ENCODE measurements at regions not wholly inside any gene's neighbourhood (a gene's known extent, or its start where the extent isn't known, plus 50 kb on each side); places are given as distances from the start of the nearest gene placed in this dataset.

DNA sequence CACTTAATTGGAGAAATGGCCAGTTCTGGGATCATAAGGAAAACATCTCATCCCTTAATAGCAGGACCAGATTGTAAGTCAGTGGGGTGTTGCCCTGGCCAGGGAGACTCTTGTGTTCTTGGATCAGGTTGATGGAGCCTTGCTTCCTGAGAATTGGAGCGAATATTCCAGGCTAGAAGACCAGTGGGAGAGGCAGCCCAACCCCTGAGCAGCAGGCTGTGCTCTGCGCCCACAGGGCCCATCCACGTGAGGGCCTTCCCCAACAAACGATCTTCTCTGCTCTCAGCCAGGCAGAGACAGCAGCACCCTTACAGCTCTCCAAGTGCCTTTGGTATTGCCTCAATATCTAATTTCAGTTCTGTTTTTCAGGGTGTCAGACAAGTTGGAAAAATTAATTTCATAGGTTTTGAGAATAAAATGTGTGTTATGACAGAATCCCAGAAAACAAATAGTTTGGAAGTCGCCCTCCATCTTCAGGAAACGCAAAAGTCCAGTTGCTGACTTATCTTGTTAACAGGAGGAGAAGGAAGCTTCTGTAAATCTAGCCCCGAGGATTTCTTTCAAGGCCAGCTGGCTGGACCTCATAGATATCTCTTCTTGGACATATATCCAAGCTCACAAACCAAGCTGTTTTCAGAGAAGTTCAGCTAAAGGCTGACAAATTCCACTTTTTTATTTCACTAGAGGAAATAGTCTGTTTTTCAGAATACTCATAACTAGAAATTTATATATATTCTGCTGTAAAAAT lies 105.5 kb downstream of the COPS8 start:
- no peak overlapping the region for H3K4me3 Mint-ChIP-seq (ENCODE audit: unreplicated experiment)
- H3K27me3 Mint-ChIP-seq (ENCODE audit: unreplicated experiment), result peaks cover 3% of the 10 kb centered on the region
- no peak for DNase-seq (ENCODE audit: low spot score)
- no peak overlapping the region for H3K27ac Mint-ChIP-seq (ENCODE audit: unreplicated experiment)
- no peaks in the 10 kb centered on the region for H3K9me3 Mint-ChIP-seq (ENCODE audit: unreplicated experiment)
- H3K4me1 Mint-ChIP-seq (ENCODE audit: unreplicated experiment), result peaks cover under 1% of the 10 kb centered on the region
- peaks cover 4% of the 10 kb centered on the region for H3K36me3 Mint-ChIP-seq (ENCODE audit: low read depth, unreplicated experiment)
- TF ChIP-seq, protein P1, sequence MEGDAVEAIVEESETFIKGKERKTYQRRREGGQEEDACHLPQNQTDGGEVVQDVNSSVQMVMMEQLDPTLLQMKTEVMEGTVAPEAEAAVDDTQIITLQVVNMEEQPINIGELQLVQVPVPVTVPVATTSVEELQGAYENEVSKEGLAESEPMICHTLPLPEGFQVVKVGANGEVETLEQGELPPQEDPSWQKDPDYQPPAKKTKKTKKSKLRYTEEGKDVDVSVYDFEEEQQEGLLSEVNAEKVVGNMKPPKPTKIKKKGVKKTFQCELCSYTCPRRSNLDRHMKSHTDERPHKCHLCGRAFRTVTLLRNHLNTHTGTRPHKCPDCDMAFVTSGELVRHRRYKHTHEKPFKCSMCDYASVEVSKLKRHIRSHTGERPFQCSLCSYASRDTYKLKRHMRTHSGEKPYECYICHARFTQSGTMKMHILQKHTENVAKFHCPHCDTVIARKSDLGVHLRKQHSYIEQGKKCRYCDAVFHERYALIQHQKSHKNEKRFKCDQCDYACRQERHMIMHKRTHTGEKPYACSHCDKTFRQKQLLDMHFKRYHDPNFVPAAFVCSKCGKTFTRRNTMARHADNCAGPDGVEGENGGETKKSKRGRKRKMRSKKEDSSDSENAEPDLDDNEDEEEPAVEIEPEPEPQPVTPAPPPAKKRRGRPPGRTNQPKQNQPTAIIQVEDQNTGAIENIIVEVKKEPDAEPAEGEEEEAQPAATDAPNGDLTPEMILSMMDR (IDR thresholded peaks at IDR 0.05; ENCODE audit: unreplicated experiment), result no peak

DNA sequence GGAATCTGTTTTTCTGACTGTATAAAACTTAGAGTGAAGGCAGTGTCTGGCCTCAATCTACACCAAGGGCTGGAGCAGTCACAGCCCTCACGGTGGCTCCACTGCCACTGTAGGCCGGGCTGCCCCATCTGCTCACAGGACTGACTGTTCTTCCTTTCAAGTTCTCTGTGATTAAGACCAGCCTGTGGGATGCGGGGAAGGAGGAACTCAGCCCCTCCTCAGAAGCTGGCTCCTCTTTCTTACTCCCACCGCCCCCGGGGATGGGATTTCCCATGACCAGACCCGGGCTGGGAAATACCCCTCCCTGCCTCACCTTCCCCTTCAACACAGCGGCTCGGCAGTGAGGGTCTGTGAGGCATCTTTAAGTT lies 106.0 kb downstream of the COPS8 start:
- no peak for DNase-seq (ENCODE audit: low spot score)
- no peak overlapping the region for H3K27ac Mint-ChIP-seq (ENCODE audit: unreplicated experiment)
- peaks cover 4% of the 10 kb centered on the region for H3K36me3 Mint-ChIP-seq (ENCODE audit: low read depth, unreplicated experiment)
- H3K4me3 Mint-ChIP-seq (ENCODE audit: unreplicated experiment), result no peak overlapping the region
- no peaks in the 10 kb centered on the region for H3K4me1 Mint-ChIP-seq (ENCODE audit: unreplicated experiment)
- no peaks in the 10 kb centered on the region for H3K9me3 Mint-ChIP-seq (ENCODE audit: unreplicated experiment)
- TF ChIP-seq, protein P1 (IDR thresholded peaks at IDR 0.05; ENCODE audit: unreplicated experiment), result no peak
- peaks cover 3% of the 10 kb centered on the region for H3K27me3 Mint-ChIP-seq (ENCODE audit: unreplicated experiment)

DNA sequence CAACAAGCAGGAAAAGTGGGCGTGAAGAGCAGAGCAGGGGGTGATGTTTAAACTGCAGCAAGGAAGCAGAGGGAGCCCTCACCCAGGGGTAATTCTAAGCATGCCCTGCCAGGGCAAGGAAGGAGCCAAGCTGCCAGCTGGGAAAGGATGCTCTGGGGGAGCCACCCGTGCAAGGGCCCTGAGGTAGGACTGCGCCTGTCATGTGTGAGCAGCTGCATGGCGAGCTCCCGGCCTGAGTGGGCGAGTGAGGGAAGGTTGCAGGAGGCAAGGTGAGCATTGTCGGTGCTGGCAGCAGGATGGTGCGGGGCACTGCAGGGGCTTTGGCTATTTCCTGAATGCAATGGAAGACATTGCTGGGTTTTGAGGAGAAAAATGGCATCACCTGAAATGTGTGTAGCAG lies 107.2 kb downstream of the COPS8 start:
- no peaks in the 10 kb centered on the region for H3K4me1 Mint-ChIP-seq (ENCODE audit: unreplicated experiment)
- peaks cover 4% of the 10 kb centered on the region for H3K36me3 Mint-ChIP-seq (ENCODE audit: low read depth, unreplicated experiment)
- TF ChIP-seq, protein P1 (IDR thresholded peaks at IDR 0.05; ENCODE audit: unreplicated experiment), result no peak
- no peak overlapping the region for H3K27ac Mint-ChIP-seq (ENCODE audit: unreplicated experiment)
- peaks cover 3% of the 10 kb centered on the region for H3K27me3 Mint-ChIP-seq (ENCODE audit: unreplicated experiment)
- no peaks in the 10 kb centered on the region for H3K9me3 Mint-ChIP-seq (ENCODE audit: unreplicated experiment)
- no peak overlapping the region for H3K4me3 Mint-ChIP-seq (ENCODE audit: unreplicated experiment)
- no peak for DNase-seq (ENCODE audit: low spot score)

DNA sequence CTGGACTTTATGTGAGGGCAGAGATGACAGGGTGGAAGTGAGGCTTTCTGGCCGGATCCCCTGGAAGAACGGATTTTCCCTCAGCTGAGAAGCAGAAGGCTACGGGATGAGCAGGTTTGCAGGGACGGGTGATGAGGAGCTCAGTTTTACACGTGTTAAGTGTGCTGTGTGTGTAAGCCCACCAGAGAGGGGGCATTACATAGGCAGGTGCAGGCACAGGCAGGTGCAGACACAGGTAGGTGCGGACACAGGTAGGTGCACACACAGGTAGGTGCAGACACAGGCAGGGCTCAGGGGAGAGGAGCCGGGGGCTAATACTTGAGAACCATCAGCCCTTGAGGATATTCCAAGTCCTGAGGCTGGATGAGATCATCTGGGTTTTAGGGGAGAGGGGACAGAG lies 107.7 kb downstream of the COPS8 start:
- no peak overlapping the region for H3K4me3 Mint-ChIP-seq (ENCODE audit: unreplicated experiment)
- peaks cover 3% of the 10 kb centered on the region for H3K27me3 Mint-ChIP-seq (ENCODE audit: unreplicated experiment)
- TF ChIP-seq, protein P1 (IDR thresholded peaks at IDR 0.05; ENCODE audit: unreplicated experiment), result no peak
- peaks cover 4% of the 10 kb centered on the region for H3K36me3 Mint-ChIP-seq (ENCODE audit: low read depth, unreplicated experiment)
- no peaks in the 10 kb centered on the region for H3K4me1 Mint-ChIP-seq (ENCODE audit: unreplicated experiment)
- no peaks in the 10 kb centered on the region for H3K9me3 Mint-ChIP-seq (ENCODE audit: unreplicated experiment)
- no peak for DNase-seq (ENCODE audit: low spot score)
- H3K27ac Mint-ChIP-seq (ENCODE audit: unreplicated experiment), result no peak overlapping the region

DNA sequence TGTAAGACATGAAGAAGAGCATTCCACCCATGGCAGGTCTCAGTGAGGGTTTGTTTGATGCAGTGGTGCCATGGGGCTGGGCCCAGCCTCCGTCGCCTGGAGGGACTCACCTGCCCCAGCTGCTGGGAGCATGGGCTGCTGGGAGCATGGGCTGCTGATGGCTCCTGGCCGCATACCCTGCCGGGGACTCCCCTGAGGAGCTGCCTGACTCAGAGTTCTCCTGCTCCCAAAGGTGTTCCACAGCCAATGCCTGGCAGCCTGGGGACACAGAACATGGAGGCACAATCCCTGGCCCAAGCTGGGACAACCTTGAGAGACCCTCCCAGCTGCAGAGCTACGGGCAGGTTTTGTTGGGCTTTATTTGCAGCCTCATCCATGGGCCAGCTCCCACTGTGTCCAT lies 108.4 kb downstream of the COPS8 start:
- no peak overlapping the region for H3K27ac Mint-ChIP-seq (ENCODE audit: unreplicated experiment)
- TF ChIP-seq, protein P1 (IDR thresholded peaks at IDR 0.05; ENCODE audit: unreplicated experiment), result no peak
- peaks cover 3% of the 10 kb centered on the region for H3K27me3 Mint-ChIP-seq (ENCODE audit: unreplicated experiment)
- DNase-seq (ENCODE audit: low spot score), result no peak
- no peaks in the 10 kb centered on the region for H3K9me3 Mint-ChIP-seq (ENCODE audit: unreplicated experiment)
- H3K36me3 Mint-ChIP-seq (ENCODE audit: low read depth, unreplicated experiment), result peaks cover 4% of the 10 kb centered on the region
- no peak overlapping the region for H3K4me3 Mint-ChIP-seq (ENCODE audit: unreplicated experiment)
- no peaks in the 10 kb centered on the region for H3K4me1 Mint-ChIP-seq (ENCODE audit: unreplicated experiment)

All from endothelial cell (in vitro differentiated cells).